ENCODE measurements at regions not wholly inside any gene's neighbourhood (a gene's known extent, or its start where the extent isn't known, plus 50 kb on each side); places are given as distances from the start of the nearest gene placed in this dataset.

DNA sequence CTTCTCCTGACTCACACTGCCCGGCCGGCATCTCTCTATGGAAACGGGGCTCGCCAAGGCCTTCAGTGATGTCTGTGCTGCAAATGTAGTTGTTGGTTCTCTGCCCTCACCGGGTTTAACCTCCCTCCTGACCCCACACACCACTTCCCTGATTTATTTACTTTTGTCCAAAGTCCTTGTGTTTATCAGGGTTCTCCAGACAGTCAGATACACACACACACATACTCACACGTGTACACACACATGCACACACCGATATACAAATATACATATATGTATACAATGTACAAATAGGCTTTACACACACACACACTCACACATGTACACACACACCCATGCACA lies 647.0 kb downstream of the BRD1 start:
- H3K4me3 ChIP-seq, result no peak overlapping the region
- H3K36me3 ChIP-seq, result no peaks in the 10 kb centered on the region
- no peaks in the 10 kb centered on the region for H3K9me3 ChIP-seq
- WGBS, 2 donors, result 48 to 62% methylated on average over 7 of the region's 7 CpGs
- intact Hi-C loops (cut with DNase I), result no loop called here
- TF ChIP-seq POLR2A (IDR thresholded peaks at IDR 0.05), result no peak
- TF ChIP-seq, protein P1, sequence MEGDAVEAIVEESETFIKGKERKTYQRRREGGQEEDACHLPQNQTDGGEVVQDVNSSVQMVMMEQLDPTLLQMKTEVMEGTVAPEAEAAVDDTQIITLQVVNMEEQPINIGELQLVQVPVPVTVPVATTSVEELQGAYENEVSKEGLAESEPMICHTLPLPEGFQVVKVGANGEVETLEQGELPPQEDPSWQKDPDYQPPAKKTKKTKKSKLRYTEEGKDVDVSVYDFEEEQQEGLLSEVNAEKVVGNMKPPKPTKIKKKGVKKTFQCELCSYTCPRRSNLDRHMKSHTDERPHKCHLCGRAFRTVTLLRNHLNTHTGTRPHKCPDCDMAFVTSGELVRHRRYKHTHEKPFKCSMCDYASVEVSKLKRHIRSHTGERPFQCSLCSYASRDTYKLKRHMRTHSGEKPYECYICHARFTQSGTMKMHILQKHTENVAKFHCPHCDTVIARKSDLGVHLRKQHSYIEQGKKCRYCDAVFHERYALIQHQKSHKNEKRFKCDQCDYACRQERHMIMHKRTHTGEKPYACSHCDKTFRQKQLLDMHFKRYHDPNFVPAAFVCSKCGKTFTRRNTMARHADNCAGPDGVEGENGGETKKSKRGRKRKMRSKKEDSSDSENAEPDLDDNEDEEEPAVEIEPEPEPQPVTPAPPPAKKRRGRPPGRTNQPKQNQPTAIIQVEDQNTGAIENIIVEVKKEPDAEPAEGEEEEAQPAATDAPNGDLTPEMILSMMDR (IDR thresholded peaks at IDR 0.05), result no peak
- H3K27me3 ChIP-seq, result peaks cover 0 to 33% (median 0%) of the 10 kb centered on the region in 4 donors
- no peak overlapping the region for H3K27ac ChIP-seq
- DNase-seq, result no peak
- H3K4me1 ChIP-seq, result no peaks in the 10 kb centered on the region

- 67 to 73% methylated on average over 10 to 11 of the region's 19 CpGs for WGBS, 2 donors
- Histone ChIP-seq H3K27me3 (peaks cover 0 to 28% (median 0%) of the 10 kb centered on the region in 4 donors), H3K36me3 (no peaks in the 10 kb centered on the region), H3K27ac (no peak overlapping the region), H3K4me1 (no peaks in the 10 kb centered on the region), H3K4me3 (no peak overlapping the region), H3K9me3 (no peaks in the 10 kb centered on the region)
- DNase-seq, result no peak
- TF ChIP-seq, protein P1 (IDR thresholded peaks at IDR 0.05), result no peak
- no peak for TF ChIP-seq POLR2A (IDR thresholded peaks at IDR 0.05)
- intact Hi-C loops (cut with DNase I), result no loop called here
Measured at GRCh38 chr22:49179886-49180682, 647.6 kb downstream of the BRD1 start.

DNA sequence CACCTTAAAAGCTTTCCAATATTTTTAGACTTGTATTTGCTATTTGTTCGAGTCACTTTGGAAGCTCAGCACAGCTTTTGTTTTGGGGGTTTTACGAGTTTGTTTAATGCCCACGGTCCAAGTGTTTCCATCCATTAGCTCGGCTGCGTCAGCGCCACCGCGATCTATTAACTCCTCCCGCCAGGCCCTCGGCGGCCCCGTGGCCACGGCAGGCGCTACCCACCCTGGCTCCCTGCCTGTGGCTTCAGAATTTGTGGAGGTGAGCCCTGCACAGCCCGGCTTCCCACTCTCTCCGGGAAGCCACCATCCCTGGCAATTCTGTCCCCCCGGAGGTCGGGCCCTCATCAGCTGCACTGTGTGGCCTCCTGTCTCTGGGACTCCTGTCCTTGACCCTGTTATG lies 648.5 kb downstream of the BRD1 start:
- peaks cover 0 to 27% (median 0%) of the 10 kb centered on the region in 4 donors for H3K27me3 ChIP-seq
- H3K36me3 ChIP-seq, result no peaks in the 10 kb centered on the region
- H3K4me3 ChIP-seq, result no peak overlapping the region
- TF ChIP-seq POLR2A (IDR thresholded peaks at IDR 0.05), result no peak
- TF ChIP-seq, protein P1 (IDR thresholded peaks at IDR 0.05), result no peak
- no peak for DNase-seq
- 72 to 77% methylated on average over 9 to 11 of the region's 18 CpGs for WGBS, 2 donors
- no peaks in the 10 kb centered on the region for H3K9me3 ChIP-seq
- no peaks in the 10 kb centered on the region for H3K4me1 ChIP-seq
- H3K27ac ChIP-seq, result no peak overlapping the region
- intact Hi-C loops (cut with DNase I), result no loop called here

DNA sequence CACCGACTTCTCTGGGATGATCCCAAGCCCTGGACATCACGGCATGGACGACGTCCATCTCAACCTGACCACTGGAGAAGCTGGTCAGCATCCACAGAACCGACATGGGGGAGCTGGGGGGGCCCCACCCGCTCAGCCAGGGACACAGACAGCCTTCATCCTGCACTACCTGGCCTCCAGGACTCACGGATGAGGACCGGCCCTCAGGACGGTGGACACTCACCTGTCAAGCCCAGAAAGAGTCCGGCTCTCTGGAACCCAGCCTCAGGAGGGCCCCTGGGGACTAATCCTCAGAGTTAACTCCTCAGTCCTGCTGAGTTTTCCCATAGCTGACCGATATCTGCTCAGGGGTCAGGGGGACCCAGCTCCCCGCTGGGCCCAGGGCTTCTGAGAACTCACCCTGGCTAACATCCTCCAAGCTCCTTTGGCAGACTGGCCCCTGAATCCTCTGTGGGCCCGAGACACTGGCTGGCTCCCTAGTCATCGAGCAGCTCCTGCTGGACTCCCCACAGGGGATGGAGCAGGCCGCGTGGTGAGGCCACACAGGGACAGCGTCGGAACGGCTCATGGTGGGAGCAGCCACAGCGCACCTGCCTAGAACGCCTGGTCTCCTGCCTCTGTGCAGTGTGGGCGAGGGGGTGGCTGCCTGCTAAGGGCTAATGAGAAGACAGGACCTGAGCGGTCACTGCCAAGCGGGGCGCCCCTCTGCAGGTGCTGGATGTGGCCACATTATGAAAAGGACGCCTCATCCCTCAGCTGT lies 649.2 kb downstream of the BRD1 start:
- no peak overlapping the region for H3K4me3 ChIP-seq
- WGBS, 2 donors, result 67 to 77% methylated on average over 7 to 11 of the region's 26 CpGs
- H3K4me1 ChIP-seq, result no peaks in the 10 kb centered on the region
- TF ChIP-seq, protein P1 (IDR thresholded peaks at IDR 0.05), result no peak
- no peak for TF ChIP-seq POLR2A (IDR thresholded peaks at IDR 0.05)
- no peaks in the 10 kb centered on the region for H3K9me3 ChIP-seq
- H3K27ac ChIP-seq, result no peak overlapping the region
- intact Hi-C loops (cut with DNase I), result no loop called here
- H3K36me3 ChIP-seq, result no peaks in the 10 kb centered on the region
- no peak for DNase-seq
- peaks cover 0 to 19% (median 0%) of the 10 kb centered on the region in 4 donors for H3K27me3 ChIP-seq

DNA sequence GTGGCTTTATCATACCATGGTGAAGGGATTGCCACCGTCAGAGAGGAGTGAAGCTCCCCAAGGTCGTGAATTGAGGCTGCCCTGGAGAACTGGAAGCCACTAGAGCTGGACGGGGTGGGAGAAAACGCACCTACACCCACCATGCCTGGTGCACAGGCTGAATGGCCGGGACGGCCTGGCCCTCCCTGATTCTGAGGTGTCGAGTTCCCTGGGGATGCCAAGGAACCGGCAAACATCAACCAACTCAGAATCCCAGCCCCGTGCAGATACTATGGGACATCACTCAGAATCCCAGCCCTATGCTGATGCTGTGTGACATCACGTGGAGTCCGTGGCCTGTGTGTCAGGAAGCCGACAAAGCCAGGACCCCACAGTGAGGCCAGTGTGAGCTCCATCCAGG lies 650.0 kb downstream of the BRD1 start:
- no peak for TF ChIP-seq POLR2A (IDR thresholded peaks at IDR 0.05)
- TF ChIP-seq, protein P1 (IDR thresholded peaks at IDR 0.05), result no peak
- no peaks in the 10 kb centered on the region for H3K4me1 ChIP-seq
- H3K27me3 ChIP-seq, result peaks cover 0 to 14% (median 0%) of the 10 kb centered on the region in 4 donors
- no peak overlapping the region for H3K27ac ChIP-seq
- WGBS, 2 donors, result 70 to 74% methylated on average over 4 to 6 of the region's 12 CpGs
- no peaks in the 10 kb centered on the region for H3K36me3 ChIP-seq
- no peak for DNase-seq
- no peaks in the 10 kb centered on the region for H3K9me3 ChIP-seq
- intact Hi-C loops (cut with DNase I), result no loop called here
- H3K4me3 ChIP-seq, result no peak overlapping the region

Data from esophagus squamous epithelium (tissue), 5 donors.